Posterior cingulate gyrus (tissue), 11 donors: ENCODE measurements at regions not wholly inside any gene's neighbourhood (a gene's known extent, or its start where the extent isn't known, plus 50 kb on each side); places are given as distances from the start of the nearest gene placed in this dataset.
"Not testable (repeated sequence)": the region's sequence is repeated elsewhere in the genome, so short reads cannot be mapped to it uniquely, and the experiment has no call there.

Source experiments
- DNase-seq, 10 donors: peaks; one replicate each; pipeline versions ENCODE4 v3.0.0 to v3.0.0-alpha.2; 2020 to 2021; ENCODE audit warnings: mixed read lengths in 3 of 10
- intact Hi-C: fragments of 100-400 bp; cut with DNase I; formaldehyde crosslinking; loops from one replicate; pipeline ENCODE4 v1.15.1; 2023

- intact Hi-C loops, DNase-seq: not testable (repeated sequence)
Observed at GRCh38 chr2:88802026-88802425, 110.6 kb downstream of the RPIA start.

DNA sequence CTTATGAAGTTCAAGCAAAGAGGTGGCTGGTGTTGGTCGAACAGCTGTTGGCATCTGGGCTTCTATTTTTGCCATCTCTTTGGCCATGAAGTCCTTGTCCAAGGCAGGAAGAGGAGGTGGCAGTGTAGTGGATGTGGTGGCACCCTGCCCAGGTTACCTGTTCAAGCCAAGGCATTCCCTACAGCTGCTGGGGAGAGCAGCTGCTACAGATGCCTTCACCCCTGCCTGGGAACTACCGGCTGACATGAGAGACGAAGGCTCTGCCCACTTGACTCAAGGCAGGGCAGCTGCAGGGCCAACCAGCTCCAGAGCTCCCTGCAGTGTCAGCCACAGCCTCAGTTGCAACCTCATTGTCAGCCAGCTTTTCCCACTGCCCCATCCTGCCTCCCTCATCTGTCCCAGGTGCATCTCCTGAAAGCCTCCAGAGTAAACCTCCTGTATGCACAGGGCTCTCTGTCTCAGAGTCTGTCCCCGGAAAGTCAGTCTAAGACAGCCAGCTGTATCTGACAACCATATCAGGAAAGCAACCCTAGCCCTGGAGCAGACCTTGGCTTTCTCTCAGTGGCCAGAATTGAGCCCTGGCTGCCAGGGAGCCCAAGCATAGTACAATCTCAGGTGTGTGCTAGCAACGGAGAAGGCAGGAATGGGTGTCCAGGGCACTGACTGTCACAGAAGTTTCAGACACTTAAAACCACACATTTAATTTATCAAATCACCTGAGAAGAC is 115.9 kb downstream of the RPIA start:
- intact Hi-C loops, result no loop called here
- no peak for DNase-seq

DNA sequence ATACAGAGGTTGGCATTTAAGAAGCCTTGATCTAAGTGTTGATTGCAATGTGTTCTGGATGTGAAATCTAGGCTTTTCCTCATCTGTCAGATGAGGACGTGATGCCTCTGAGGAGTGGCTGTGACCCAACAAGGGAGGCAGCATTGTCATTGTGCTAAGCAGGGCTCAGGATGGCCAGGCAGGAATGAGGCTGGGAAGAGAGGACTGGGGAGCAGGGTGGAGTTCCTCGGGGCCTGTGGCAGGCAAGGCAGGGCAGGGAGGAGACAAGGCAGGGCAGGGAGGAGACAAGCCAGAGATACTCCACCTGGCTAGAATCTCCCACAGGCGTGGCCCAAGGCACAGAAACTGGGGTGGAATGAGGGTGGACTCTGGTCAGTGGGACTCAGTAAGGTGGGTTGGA is 116.6 kb downstream of the RPIA start:
- intact Hi-C loops, result no loop called here

GRCh38 chr2:88808652-88809051 is 117.2 kb downstream of the RPIA start:
- intact Hi-C loops, result no loop called here
- no peak for DNase-seq

More for the DNA sequence above, 116.6 kb downstream of the RPIA start:
- DNase-seq, result no peak

GRCh38 chr2:88809216-88809615 is 117.7 kb downstream of the RPIA start:
- DNase-seq, result no peak
- intact Hi-C loops, result no loop called here

GRCh38 chr2:88810017-88810416 is 118.5 kb downstream of the RPIA start:
- DNase-seq, result no peak
- intact Hi-C loops, result no loop called here

- DNase-seq, result no peak
- intact Hi-C loops, result no loop called here
Observed at GRCh38 chr2:88810488-88810887, 119.0 kb downstream of the RPIA start.

DNA sequence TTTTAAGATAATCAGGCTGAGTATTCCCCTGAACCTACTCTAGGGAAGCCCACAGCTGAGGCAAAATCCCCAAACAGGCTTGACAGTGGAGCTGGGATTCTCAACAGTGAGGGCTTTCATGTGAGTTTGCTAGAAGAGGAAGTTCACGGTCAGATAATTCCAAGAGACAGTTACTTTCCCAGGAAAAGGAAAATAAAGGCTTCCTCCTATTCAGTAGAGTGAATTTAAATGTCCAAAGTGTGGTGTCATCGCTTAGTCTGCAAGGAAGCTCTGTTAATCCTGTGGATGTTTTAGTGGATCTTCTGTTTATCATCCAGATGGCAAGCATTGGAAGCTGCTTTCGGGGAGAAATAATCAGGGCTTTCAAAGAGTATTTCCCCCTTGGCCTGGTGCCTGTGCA is 119.8 kb downstream of the RPIA start:
- intact Hi-C loops, result no loop called here
- no peak for DNase-seq

GRCh38 chr2:88811681-88812080 is 120.2 kb downstream of the RPIA start:
- intact Hi-C loops, result no loop called here
- DNase-seq, result no peak

DNA sequence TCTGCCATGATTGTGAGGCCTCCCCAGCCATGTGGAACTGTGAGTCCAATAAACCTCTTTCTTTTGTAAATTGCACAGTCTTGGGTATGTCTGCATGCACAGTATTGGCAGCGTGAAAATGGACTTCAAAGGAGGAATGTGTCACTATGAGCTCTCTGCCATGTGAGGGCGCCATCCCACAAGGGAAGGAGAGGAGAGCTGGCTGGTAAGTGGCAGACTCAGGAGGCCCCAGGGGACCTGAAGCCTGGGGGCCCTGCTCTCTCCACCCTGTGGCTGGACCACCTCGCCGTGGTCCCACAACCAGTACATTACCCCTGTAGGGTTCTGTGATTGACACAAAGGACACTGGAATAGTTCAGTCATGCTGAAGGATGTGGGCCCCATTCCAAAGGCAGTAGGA is 122.1 kb downstream of the RPIA start:
- DNase-seq, result no peak
- intact Hi-C loops, result no loop called here

DNA sequence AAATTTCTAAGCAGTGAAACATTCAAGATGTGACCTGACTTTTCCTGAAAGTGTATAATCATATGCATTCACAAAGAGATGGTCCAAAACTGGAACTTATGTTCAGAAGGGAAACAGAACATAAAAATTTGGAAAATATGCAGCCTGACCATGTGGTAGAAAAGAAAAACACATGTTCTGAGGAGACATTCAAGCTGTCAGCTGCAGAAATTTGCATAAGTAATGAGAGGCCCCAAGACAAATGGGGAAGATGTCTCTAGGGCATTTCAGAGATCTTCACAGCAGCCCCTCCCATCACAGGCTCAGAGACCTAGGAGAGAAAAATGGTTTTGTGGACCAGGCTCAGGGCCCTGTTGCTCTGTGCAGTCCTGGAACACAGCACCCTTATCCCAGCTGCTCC is 123.8 kb downstream of the RPIA start:
- intact Hi-C loops, result no loop called here
- no peak for DNase-seq

- DNase-seq, result no peak
- intact Hi-C loops, result no loop called here
Observed at GRCh38 chr2:88815697-88816096, 124.2 kb downstream of the RPIA start.

GRCh38 chr2:88818381-88818780 is 126.9 kb downstream of the RPIA start:
- intact Hi-C loops, result no loop called here

GRCh38 chr2:88824951-88825350 is 133.5 kb downstream of the RPIA start:
- intact Hi-C loops, result no loop called here
- DNase-seq, result peak in 1 of 10 donors; percentile 61

More at GRCh38 chr2:88818381-88818780, 126.9 kb downstream of the RPIA start:
- no peak for DNase-seq

DNA sequence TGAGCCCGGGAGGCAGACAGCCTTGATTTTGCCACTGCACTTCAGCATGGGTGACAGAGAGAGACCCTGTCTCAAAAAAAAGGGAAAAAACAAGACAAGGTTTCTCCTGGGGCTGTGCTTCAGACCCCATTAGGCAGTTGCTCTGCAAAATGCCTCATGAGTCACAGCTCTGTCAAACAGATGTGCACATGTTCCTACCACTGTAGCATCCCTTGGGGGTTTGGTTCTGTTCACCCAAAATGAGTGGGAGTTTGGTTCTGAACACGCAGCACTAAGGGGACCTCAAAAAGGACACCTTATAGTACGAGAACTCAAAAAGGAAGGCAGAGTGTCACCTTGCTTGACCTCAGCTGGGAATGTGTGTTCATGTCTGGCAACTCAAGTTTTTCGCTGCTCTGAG is 134.9 kb downstream of the RPIA start:
- intact Hi-C loops, result no loop called here
- DNase-seq, result no peak

DNA sequence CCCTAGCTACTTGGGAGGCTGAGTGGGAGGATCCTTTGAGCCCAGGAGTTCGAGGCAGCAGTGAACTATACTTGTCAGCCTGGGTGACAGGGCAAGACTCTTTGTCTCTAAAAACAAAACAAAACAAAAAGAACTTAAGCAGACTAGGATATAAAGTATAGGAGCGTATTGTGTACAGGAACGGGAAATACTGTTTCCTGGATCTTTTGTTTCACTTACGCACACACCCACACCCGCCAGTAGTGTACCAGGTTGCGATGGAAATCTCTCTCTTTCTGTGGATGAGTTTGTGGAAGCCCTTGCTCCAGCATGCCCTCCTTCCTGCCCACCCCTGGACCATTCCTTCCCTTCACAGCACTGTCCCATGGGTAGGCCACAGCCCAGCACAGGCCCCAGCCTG is 136.3 kb downstream of the RPIA start:
- no peak for DNase-seq
- intact Hi-C loops, result no loop called here

DNA sequence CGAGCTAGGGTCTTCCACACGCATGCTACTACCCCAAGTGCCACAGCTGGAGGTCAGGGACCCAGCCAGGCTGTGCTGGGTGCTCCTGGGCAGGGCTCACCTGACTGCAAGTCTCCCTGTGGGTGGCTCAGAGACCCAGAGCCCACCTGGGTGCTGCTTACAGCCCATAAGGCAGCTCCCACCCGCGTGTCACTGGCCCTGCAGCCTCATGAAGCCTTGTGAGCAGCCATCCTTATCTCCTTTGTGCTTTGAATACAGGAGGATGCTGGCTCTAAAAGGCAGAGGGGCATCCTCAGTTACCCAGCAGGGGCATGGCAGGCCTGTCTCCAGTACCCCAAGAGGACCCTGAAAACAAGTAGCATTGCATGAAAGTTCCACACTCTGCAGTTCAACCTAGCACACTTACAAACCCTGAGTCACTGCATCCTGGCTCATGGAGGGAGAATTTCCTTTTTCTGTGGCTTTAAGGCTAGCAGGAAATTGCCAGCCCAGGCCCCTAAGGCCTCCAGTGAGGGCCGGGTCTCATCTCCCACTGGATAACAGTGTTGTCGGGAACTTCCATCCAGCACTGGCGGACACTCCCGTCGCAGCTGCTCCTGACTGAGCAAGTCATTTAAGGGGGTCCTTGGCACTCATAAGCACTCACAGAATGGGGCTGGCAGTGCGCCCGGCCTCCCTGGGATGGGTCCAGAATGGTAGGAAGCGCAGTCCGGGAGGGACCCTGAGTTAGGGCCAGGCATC is 137.1 kb downstream of the RPIA start:
- peak in 3 of 10 donors; percentile 17 to 57 (median 19) for DNase-seq
- intact Hi-C loops, result no loop called here

GRCh38 chr2:88829607-88830463 is 138.4 kb downstream of the RPIA start:
- no peak for DNase-seq
- intact Hi-C loops, result no loop called here

DNA sequence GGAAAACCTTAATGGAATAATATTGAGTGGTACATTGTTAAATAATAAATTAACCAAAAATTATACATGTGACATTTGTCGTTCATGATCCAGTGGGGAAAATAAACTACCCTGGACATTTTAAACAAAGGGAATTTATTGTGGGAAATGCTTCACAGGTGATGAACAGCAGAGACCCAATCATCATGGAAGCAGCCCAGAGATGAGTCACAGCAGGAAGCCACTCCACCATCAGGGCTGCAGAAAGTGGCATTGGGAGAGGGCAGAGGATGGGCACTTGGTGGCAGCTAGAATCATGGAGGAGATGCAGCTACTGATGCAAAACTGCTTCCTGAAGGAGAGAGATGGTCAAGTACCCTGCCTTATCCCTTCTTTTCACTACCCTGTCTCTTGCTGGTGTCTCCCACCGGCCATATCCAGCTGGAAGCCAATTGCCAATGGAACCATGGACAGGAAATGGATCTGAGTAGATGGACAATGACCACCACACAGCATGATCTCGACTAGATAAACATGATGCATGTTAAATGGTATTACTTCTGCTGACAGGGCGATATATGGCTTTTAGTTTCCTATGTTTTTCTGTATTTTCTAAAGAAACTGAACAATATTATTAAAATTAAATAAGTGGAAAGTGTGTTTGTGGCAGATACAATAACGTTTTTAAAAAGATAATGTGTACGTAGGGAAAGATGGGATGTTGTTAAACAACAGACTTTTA is 139.8 kb downstream of the RPIA start:
- intact Hi-C loops, result no loop called here
- DNase-seq, result no peak

DNA sequence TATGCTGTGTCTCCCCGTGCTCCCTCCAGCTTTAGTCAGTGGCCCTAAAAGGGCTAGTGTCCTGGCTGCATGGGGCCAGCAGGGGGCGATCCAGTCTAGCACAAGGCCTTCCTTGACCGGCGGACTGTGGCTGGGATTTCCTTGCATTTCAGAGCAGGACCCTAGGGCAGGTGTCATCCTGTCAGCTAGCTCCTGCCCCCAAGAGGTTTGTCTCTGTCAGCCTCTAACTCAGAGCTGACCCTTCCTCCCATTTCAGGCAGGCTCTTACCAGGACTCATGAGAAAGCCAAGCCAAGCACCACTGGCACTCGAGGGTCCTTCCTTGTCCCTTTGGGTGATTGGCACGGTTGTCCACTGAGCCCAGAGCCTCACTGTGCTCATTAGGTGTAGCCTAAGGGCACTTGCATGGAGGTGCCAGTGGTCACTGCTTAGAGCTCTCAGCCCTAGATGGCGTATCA is 140.3 kb downstream of the RPIA start:
- intact Hi-C loops, result no loop called here
- peak in 6 of 10 donors; percentile 25 to 90 (median 52) for DNase-seq
